NCI-H2196 (cell line): ENCODE measurements at regions not wholly inside any gene's neighbourhood (a gene's known extent, or its start where the extent isn't known, plus 50 kb on each side); places are given as distances from the start of the nearest gene placed in this dataset.

ENCODE experiments used
- DNase-seq: peaks from one replicate; lab custom pipeline; 2025; ENCODE audit not compliant: unreplicated experiment; lab: John Stamatoyannopoulos, UW

DNA sequence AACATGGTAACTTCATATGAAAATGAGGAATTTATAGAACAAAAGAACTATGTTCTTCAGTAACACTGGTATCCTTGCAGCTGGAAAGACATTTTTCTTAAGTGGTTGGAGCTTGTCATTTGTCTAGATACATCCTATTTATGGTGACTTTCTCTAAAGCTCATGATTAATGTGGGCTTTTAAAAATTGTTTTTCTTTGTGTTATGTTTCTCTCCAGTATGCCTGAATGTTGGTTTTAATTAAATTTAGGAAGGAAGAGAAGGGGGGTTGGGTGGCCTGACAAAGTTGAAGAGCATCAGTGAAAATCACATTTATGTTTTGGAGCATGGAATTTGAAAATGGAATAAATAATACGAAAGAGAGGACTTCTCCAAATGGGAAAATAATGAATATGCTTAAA, 457.1 kb upstream of the ETAA1 start:
- no peak for DNase-seq

DNA sequence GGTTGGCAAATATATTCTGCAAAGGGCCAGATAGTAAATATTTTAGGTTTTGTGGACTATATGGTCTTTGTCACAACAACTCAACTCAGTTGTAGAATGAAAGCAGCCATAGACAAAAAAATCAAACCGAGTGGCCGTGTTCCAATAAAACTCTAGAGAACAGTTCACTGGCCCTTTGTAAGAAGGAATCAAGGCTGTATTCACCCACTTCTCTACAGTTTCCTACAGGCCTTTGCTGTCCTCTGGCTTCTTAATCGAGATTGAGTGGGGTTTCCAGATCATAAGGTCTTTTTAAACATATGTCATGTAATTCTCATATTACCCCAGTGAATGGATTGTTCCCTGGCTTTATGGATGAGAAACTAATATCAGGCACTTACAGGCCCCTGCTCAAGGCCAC, 448.9 kb upstream of the ETAA1 start:
- DNase-seq = no peak

DNA sequence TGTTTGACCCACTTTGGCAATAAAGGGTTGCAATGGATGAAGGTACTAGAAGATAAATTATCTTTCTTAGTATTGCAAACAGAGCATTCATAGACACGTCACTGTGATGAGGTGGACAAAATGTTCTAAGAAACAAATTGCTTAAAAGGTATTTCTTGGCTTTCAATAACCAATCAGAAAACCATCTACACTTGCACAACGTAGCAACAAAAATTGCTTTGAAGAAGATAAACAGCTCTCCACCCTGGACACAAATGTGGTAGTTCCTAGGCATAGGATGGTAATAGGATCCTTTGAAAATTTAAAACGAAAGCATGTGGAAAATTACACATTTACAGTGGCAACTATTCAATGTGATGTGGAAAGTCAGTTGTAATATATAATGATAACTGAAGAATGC, 439.9 kb upstream of the ETAA1 start:
- DNase-seq = no peak

DNA sequence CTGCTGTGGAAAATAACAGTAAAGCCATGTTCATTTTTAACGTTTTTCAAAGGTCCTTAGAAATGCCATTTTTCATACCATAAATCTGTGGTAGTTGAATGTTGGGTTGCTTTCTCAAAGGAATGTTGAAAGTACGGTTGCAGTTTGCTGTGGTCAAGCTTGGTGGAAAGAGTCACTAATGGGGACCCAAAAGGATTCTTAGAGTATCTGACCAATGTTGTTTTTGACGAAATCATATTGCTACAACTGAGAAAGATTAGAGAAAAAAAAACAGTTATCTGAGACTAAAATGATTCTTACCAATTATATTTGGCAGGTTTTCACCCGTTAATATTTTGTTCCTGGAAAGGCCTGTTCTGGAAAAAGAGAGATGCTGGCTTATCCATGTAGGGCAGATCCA, 439.5 kb upstream of the ETAA1 start:
- DNase-seq = no peak

DNA sequence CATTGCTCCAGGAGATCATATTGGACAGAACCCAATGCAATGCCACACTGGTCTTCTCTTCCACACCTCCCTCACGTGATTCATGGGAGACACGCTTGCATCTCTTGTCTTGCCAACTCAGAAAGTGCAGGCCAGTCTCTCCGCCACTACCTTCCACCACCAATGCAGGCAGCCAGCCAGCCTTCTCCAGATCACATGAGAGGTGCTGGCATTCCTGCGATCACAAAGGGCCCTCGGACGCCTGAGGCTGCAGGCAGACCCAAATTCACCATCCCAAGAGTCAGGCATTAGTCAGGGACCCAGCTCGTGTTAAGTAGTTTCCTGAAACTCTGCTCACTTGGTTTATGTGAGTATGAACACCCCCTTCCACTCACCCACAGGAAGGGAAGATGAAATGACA, 437.0 kb upstream of the ETAA1 start:
- DNase-seq = no peak

DNA sequence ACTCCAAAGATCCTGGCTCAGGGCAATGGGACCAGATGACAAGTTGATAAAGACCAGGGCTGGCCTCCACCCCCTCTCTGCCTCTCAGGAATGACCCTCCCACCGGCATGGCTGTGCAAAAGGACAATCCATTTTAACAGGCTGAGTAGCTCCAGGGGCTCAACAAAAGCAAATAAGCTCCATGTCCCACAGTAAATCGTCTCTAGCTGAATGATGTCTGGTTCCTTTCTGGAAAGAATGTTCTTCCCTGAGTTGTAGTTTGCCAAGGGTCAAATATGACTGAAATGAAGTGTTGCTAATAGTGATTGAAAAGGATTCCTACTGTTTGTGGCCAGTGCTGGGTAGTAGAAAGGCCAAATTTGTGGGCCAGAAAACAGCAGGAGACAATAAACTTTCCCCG, 434.4 kb upstream of the ETAA1 start:
- DNase-seq = no peak

DNA sequence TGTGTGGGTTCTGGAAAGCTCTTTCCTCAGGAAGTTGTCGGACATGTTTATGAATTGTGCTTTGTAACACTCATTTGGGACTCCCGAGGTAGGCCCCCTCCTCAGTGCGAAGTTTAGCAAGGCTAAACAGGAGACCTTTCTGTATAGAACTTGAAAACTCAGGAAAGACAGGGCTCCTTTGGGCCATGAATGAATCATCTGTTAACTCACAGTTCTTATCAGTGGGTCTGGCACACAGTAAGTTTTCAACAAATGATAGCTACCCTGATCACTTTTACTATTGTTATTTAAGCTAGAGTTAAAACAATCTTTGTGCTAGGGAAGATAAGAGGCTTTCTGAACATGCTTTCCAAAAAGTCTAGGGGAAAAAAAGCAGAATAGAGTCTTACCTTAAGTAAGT, 430.5 kb upstream of the ETAA1 start:
- DNase-seq = no peak

DNA sequence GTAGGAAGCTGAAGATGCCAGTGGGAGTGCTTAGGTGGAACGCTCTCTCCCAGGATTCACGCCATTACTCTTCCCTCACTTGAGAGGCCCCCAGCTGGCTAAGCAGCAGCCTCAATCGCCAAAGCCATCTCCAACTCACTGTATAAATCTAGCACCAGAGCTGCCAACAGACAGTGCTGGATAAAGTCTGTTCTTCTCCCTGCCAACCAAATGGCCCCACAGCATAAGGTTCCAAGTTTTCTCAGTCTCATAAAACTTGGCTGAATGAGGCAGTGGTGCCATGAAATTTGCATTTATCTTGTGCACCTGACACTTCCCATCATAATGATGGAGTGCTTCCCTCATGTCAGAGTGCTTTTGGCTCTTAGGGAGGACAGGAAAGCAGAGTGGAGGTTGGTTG, 428.2 kb upstream of the ETAA1 start:
- DNase-seq = no peak

DNA sequence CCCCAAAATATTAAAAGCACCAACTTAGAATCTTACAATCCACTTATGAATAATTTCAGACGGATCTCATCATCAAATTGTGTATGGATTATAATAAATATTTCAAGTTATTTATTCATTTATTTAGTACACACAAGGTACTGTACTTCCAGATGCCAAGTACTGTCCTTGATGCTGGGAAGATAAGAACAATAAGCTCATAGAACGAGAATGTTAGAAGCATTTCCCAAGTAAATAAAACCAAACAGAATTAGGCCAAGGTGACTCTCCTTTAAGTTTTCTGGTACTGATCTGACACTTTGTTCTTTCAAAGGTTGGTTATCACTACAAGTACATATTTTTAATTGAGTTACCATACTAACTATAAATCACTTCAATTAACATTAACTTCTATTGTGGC, 416.1 kb upstream of the ETAA1 start:
- DNase-seq = no peak

DNA sequence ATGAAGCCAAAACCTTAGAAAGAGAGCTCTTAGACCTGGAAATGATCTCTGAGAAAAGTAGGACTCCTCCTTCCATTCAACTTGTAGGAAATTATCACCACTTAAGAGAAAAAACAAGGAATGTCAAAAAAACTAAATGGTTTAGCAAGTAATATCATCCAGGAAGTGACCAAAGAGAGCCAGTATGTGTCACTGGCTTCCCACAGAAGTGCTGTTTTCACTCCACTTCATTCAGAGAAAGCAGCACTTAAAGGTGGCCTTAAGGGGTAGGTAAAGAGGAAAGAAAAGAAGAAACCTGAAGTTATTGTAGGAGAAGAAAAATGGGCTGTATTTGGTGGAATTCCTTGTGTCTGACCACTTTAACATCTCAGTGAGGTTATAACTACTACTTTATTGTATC, 414.4 kb upstream of the ETAA1 start:
- DNase-seq = no peak

DNA sequence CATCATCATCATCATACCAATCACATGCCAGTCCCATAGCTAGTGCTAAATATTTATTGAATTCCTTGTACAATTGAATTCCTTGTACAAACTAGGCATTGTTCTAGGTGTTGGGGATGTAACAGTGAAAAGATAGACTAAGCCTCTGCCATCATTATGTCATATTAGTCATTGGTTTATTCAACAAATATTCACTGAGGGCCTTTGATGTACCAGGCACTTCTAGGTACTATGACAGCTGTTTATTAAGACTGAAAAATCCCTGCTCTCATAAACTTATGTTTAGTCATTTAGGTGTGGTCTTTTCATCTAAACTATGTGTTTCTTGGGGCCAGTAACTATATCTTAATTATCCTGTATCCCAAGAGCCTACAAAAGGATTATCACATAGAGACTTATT, 412.3 kb upstream of the ETAA1 start:
- DNase-seq = no peak

DNA sequence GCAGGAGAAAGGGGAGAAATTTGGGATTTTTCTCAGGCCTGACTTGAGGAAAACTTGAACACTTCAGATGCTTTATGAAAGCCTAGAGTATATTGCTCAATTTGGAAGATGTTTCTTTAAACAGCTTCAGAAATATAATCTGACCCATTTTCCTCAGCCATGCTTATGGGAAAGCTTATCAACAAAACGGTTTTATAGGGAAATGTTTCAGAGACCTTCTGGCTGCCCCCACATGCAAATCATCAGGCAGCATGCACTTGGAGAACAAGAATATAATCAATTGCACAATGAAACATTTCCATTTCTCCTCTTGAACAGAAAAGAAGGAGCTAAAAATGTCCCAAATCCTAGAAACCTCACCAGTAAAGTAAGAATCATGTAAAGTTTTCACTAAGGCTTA, 411.2 kb upstream of the ETAA1 start:
- DNase-seq = no peak

DNA sequence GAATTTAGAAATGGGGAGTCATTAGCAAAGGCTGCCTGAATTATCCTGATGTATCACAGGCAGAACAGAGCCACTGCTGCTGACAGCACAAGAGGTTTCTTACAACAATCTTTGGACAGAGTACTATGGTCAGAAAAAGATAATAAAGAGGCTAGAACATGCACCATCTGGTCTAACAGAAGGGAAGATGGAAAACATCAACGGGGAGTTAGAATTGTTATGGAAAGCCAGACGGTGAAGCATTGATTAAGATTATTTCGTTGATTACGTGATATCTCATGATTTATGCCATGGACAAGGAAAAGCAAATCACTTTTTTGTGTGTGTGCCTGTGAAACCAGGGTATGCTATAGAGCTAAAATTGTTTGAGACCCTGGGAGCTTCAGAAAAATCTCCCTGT, 409.4 kb upstream of the ETAA1 start:
- DNase-seq = no peak

DNA sequence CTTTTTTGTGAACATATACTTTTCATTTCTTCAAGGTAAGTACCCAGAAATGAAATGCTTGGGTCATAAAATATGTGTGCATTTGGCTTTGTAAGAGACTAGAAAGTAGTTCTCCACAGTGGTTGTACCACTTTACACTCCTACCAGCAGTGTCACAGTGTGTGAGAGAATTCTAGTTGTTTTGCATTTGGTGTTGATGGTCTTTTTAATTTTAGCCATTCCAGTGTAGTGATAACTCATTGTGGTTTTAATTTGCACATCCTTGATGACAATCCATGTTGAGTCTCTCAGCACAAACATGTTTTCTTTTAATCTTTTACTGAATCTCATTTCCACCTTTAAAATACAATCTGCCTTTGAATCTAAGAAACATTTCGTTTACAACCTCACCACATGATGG, 402.5 kb upstream of the ETAA1 start:
- no peak for DNase-seq

DNA sequence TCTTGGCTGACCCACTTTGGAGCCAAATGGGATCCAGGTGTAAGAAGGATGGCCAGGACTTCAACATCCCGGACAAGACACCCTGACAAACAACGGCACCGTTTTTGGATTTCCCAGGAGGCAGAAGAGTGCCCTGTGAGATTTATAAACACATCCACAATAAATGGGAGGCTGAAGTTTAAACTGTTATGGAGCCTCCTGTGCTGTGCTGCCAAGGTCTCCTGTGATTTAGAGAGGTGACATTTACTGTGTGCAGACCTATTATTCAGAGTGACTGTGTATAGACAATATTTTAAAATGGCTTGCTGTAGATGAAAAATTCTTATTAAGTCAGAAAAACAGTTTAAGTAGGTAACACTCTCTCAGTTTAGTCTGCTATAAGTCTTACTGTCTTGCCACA, 401.5 kb upstream of the ETAA1 start:
- no peak for DNase-seq

DNA sequence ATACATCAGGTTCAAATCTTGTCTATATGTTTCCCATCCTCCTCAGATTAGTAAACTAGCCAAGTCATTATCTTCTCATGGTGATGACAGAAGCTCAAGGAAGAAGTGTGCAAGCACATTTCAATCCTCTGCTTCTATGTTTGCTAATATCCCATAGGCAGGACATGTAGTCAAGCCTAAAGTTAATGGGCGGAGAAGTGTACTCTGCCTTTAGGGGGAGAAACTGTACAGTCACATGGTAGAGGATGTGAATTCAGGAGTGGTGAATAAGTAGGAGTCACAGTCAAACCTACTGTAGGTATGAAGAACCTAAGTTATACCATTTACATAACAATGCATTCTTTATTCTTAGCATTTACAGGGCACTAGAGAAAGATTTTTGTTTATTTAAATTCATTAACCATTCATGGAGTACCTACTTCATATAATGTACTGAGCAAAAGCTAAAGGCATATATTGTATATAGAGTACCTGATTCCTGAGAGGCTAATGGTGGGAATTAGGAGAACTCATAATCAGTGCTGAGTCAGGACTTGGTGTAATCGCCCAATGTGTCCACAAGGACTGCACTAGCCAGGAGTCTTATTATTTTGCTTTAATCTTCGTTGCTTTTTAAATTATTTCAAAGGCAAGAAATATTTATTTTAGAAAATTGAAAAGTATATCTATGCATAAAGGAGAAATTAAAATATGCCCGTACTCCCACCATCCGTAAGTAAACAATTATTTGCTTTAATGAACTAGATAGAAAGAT, 394.3 kb upstream of the ETAA1 start:
- DNase-seq = no peak

DNA sequence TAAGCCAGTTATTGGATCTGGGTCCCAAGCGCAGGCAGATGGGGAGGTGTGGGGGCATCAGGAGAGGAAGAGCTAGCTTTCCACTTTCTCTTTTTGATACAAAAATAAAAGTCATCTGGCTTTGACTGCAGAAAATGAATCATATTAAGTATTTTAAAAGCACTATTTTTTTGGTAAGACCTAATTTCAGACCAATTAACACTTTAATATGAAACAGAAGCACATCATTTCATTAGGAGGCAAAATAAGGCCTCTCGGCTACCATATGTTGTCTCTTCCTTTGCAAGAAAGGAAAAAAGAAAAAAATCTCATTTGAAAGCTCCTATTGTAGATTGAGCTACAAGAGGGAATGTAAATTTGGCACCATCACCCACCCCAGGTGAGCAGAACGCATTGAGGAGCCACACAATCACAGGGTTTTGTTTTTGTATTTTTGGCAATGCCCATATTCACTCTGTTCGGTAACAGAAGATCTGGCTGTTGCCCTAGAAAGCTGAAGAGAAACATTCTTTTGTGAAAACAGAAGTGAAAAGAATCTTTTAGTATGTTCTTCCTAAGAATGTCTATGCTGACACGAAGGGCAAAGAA, 390.7 kb upstream of the ETAA1 start:
- no peak for DNase-seq

DNA sequence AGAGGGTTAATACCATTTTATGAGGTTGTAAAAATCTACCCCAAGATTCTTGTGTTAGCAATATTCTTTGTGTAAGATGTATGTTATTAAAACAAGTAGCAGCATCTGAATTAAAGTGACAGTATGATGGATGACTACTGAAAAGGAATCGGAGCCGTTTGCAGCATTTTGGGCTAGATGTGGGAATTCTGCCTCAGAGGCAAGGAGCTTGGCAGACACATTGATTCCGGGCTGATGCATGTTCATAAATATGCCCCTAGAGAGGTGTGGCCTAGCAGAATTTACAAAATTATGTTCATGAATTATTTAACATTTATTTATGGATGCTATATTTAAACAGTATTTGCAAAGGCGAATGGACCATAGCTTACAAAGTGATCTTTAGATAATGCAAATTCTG, 389.0 kb upstream of the ETAA1 start:
- DNase-seq = no peak

DNA sequence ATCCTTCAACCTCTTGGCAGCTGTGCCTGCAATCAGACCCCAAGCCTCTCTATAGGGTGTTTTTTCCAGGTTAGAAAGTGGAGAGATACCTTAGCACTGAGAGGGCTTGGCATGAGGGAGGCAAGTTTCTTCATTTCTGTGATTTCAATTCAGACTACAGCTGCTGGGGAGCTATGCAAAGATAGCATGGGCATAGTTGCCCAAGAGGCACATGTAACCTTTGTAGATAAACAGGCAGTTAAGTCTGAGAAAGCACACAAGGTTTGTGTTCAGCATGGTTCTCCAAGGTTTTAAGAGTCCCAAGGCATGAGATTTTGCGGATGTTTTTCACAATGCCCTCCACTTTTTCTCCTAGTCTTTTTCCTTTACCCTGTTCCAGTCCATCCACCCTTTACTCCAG, 385.0 kb upstream of the ETAA1 start:
- DNase-seq = no peak

DNA sequence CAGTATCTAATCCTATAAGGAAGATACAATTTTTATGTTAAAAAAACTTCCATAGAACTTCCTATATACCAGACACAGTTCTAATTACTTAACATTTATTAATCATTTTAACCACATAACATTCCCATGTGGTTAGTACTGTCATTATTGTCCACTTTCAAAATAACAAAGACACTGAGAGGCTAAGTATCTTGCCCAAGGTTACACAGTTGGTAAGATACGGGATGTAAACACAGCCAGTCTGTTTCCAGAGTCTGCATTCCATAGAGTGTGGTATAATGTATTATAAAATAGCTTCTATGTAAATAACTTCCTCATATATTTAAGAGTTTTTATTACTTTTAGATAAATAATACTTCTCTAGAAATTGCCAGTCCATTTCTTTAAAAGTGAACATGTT, 383.3 kb upstream of the ETAA1 start:
- no peak for DNase-seq

DNA sequence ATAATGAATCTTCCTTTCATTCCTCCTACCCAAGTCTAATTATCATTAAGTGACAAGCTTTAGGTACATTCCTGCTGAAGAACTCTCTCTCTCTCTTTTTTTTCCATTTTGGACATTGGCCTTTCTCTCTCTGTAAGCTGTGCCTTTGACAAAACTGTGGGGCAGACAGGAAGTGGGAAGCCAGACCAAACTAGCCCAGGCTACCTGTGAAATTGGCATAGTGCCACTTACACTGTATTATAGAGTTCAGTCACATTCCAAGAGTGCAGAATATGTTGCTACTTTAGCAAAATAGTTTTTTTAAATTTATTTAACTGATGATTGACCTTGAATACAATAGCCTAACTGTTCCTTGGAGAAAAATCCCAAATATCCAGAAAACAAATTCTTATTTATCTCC, 381.5 kb upstream of the ETAA1 start:
- no peak for DNase-seq

DNA sequence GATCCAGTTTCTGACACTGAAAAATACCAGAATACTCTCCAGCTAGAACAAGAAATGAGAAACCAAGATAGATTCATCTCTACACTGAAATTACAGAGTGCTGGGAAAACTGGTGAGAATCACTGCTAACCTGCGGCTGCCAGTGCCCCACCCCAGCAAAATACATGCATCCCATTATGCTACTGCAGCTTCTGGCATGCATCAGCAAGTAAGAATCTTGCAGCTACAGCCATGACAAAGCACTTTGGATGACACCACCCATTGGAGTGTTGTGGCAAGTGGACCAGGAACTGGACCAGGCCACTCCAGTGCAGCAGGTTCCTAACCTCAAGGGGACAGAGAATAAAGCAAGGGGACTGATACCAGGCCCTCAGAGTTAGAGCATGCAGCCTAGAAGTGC, 378.8 kb upstream of the ETAA1 start:
- DNase-seq = no peak

DNA sequence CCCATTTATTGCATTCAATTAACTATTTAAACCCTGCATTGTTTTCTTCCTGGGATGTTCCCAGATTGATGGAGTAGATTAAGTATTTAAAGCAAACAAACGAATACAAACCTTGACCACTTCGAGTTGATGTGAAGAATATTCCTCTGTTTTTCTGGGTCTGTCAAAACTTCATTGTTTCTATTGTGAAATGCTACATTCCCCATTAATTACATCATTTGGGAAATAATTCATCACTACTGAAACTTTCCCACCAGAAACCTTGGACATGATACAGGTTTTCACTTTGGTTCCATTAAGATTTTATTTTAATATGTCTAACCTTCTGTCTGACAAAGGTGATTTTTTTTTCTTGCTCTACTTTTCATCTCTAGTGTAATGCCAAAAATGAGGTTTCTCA, 365.1 kb upstream of the ETAA1 start:
- no peak for DNase-seq
